ENCODE measurements at regions not wholly inside any gene's neighbourhood (a gene's known extent, or its start where the extent isn't known, plus 50 kb on each side); places are given as distances from the start of the nearest gene placed in this dataset.
"Not testable (repeated sequence)": the region's sequence is repeated elsewhere in the genome, so short reads cannot be mapped to it uniquely, and the experiment has no call there.

DNA sequence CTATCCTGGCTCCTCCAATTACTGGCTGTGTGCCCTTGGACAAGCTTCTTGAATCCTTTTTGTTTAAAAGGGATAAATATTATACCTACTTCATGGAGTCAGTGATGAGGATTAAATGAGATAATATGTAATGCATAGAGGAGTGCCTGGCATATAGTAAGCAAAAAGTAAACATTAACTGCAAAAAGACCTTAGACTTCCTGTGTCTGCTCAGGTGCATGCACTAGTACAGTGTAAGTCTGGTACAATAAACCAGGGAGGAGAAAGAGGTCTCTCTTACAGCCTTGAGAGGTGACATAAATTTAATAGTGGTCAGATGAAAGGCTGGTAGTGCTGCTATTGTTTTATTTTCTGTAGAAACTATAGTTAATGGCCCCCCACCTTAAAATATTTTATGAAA, 305.2 kb upstream of the MIS18BP1 start:
- ChIA-PET POLR2A (no interaction called here), CTCF (no interaction called here)
- DNase-seq (ENCODE audit: low read depth), result no peak
- TF ChIP-seq, protein P1, sequence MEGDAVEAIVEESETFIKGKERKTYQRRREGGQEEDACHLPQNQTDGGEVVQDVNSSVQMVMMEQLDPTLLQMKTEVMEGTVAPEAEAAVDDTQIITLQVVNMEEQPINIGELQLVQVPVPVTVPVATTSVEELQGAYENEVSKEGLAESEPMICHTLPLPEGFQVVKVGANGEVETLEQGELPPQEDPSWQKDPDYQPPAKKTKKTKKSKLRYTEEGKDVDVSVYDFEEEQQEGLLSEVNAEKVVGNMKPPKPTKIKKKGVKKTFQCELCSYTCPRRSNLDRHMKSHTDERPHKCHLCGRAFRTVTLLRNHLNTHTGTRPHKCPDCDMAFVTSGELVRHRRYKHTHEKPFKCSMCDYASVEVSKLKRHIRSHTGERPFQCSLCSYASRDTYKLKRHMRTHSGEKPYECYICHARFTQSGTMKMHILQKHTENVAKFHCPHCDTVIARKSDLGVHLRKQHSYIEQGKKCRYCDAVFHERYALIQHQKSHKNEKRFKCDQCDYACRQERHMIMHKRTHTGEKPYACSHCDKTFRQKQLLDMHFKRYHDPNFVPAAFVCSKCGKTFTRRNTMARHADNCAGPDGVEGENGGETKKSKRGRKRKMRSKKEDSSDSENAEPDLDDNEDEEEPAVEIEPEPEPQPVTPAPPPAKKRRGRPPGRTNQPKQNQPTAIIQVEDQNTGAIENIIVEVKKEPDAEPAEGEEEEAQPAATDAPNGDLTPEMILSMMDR (IDR thresholded peaks at IDR 0.05; ENCODE audit: insufficient read depth, low read depth, low read length), result no peak
- Histone ChIP-seq H3K27me3 (ENCODE audit: control insufficient read depth, insufficient read depth, low read length) (no peaks in the 10 kb centered on the region), H3K4me3 (ENCODE audit: low read depth, low read length) (no peak overlapping the region), H3K36me3 (ENCODE audit: control insufficient read depth, insufficient read depth, low read length) (no peaks in the 10 kb centered on the region)

DNA sequence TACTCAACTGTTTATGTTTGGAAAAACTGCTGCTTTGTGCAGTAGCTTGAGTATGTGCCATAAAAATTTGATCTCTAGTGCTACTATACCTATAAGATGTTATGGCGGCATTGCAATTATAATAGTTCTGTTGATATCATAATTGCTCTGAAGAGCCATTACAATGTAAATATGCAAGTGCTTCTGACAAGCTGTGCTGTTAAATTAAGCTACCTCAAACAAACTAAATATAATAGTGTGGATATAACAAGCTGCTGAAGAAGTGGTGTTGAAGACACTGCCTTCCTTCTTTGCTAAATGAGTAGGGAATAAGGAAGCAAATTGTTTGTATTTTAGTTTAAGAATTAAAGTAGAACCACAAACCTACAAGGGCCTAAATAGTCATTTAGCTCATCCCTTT, 301.0 kb upstream of the MIS18BP1 start:
- ChIA-PET POLR2A (no interaction called here), CTCF (no interaction called here)
- Histone ChIP-seq H3K36me3 (ENCODE audit: control insufficient read depth, insufficient read depth, low read length) (no peaks in the 10 kb centered on the region), H3K4me3 (ENCODE audit: low read depth, low read length) (no peak overlapping the region), H3K27me3 (ENCODE audit: control insufficient read depth, insufficient read depth, low read length) (no peaks in the 10 kb centered on the region)
- no peak for DNase-seq (ENCODE audit: low read depth)
- TF ChIP-seq, protein P1 (IDR thresholded peaks at IDR 0.05; ENCODE audit: insufficient read depth, low read depth, low read length), result no peak

DNA sequence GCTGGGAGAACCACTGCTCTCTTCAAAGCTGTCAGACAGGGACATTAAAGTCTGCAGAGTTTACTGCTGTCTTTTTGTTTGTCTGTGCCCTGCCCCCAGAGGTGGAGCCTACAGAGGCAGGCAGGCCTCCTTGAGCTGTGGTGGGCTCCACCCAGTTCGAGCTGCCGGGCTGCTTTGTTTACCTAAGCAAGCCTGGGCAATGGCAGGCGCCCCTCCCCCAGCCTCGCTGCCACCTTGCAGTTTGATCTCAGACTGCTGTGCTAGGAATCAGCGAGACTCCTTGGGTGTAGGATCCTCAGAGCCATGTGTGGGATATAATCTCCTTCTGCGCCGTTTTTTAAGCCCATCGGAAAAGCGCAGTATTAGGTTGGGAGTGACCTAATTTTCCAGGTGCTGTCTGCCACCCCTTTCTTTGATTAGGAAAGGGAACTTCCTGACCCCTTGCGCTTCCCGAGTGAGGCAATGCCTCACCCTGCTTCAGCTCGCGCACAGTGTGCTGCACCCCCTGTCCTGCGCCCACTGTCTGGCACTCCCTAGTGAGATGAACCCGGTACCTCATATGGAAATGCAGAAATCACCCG, 298.3 kb upstream of the MIS18BP1 start:
- POLR2A ChIA-PET; DNase-seq (ENCODE audit: low read depth); H3K27me3 ChIP-seq (ENCODE audit: control insufficient read depth, insufficient read depth, low read length); H3K4me3 ChIP-seq (ENCODE audit: low read depth, low read length); CTCF ChIA-PET; H3K36me3 ChIP-seq (ENCODE audit: control insufficient read depth, insufficient read depth, low read length): not testable (repeated sequence)

DNA sequence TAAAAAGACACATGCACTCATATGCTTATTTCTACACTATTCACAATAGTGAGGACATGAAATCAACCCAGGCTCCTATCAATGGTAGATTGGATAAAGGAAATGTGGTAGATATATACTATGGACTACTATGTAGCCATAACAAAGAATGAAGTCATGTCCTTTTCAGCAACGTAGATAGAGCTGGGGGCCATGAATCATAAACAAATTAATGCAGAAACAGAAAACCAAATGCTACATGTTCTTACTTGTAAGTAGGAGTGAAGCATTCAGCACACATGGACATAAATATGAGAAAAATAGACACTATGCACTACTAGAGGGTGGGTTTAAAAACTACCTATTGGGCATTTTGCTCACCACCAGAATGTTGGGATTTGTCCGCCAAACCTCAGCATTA, 278.0 kb upstream of the MIS18BP1 start:
- Histone ChIP-seq H3K4me3 (ENCODE audit: low read depth, low read length) (no peak overlapping the region), H3K27me3 (ENCODE audit: control insufficient read depth, insufficient read depth, low read length) (no peaks in the 10 kb centered on the region), H3K36me3 (ENCODE audit: control insufficient read depth, insufficient read depth, low read length) (no peaks in the 10 kb centered on the region)
- ChIA-PET POLR2A (no interaction called here), CTCF (no interaction called here)
- TF ChIP-seq, protein P1 (IDR thresholded peaks at IDR 0.05; ENCODE audit: insufficient read depth, low read depth, low read length), result no peak
- no peak for DNase-seq (ENCODE audit: low read depth)

DNA sequence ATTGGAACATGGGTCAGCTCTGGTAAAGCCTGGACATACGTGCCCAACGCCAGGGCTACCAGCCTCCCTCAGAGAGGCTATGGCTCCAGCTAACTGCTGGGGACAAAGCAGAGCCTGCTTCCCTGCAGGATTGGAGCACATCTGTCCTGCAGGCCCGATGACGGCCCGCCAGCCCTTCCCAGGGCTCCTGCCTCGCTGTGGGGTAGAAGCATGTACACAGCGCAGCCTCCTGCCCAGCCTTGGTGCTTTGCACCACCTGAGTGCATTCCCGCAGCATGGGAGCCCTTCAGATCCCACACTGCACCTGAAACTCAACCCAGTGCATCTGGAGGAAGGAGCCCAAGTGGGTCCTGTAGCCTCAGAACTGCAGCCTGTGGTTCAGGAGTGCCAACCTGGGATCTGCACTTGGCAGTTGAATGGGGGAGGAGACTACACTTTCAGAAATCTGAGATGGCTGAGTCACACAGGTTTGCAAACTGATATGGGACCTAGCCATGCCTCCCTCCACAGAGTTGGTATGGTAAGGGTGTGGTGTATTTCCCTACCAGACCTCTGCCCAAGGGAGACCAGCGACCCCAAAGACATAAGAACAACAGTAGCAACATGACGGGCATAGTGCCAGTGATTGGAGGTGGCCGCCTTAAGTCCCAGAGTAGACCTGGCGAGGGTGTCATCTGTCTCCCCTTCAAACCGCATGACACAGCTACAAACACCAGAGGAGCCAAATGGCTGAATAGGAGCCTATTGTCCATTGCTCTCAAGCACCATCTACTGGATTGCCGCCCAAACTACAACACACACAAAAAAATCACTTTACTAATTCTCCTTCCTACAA, 273.9 kb upstream of the MIS18BP1 start:
- ChIA-PET CTCF (no interaction called here), POLR2A (no interaction called here)
- Histone ChIP-seq H3K27me3 (ENCODE audit: control insufficient read depth, insufficient read depth, low read length) (no peaks in the 10 kb centered on the region), H3K4me3 (ENCODE audit: low read depth, low read length) (no peak overlapping the region), H3K36me3 (ENCODE audit: control insufficient read depth, insufficient read depth, low read length) (no peaks in the 10 kb centered on the region)
- TF ChIP-seq, protein P1 (IDR thresholded peaks at IDR 0.05; ENCODE audit: insufficient read depth, low read depth, low read length), result peak; percentile 39; the same call in 1 of the 2 replicates
- no peak for DNase-seq (ENCODE audit: low read depth)

DNA sequence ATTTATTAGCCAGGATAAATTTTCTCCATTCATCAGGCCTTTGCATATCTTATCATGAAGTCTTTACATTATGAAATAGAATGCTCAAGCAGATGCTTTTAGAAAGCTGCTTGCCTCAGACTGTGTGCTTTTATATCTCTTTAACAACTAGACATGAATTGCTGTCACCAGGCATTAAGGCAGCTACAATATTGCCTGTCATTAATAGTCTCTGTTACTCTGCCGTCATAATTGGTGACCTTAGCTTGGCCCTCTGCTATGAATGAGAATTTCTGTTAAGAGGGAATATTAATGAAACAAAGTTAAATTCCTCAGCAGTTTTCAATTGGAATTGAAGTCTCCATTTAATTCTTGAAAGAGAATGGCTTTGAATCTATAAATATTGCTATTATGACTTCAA, 266.8 kb upstream of the MIS18BP1 start:
- H3K27me3 ChIP-seq (ENCODE audit: control insufficient read depth, insufficient read depth, low read length), result no peaks in the 10 kb centered on the region
- ChIA-PET POLR2A (no interaction called here), CTCF (no interaction called here)
- H3K4me3 ChIP-seq (ENCODE audit: low read depth, low read length), result no peak overlapping the region
- TF ChIP-seq, protein P1 (IDR thresholded peaks at IDR 0.05; ENCODE audit: insufficient read depth, low read depth, low read length), result no peak
- no peaks in the 10 kb centered on the region for H3K36me3 ChIP-seq (ENCODE audit: control insufficient read depth, insufficient read depth, low read length)
- DNase-seq (ENCODE audit: low read depth), result no peak

Data from BJ (cell line).